SJSA1 (cell line): ENCODE measurements at regions not wholly inside any gene's neighbourhood (a gene's known extent, or its start where the extent isn't known, plus 50 kb on each side); places are given as distances from the start of the nearest gene placed in this dataset.

Experiments used
- DNase-seq, 2 experiments: peaks; one replicate each; pipeline ENCODE4 v3.0.0-alpha.2; 2015 to 2020; ENCODE audit warnings: low spot score in 2 of 2, low read depth in 1 of 2
- H3K27ac ChIP-seq: fragments of 250-450 bp; sonication (Bioruptor Pico); 2 replicates; pipeline ENCODE4 v1.5.1; 2020; ENCODE audit warnings: mild to moderate bottlenecking, moderate library complexity
- H3K27me3 ChIP-seq: fragments of 250-450 bp; sonication (Bioruptor Pico); replicated peaks from 2 replicates; pipeline ENCODE4 v1.5.1; 2020; ENCODE audit warnings: mild to moderate bottlenecking, moderate library complexity
- H3K36me3 ChIP-seq: fragments of 250-450 bp; sonication (Bioruptor Pico); 2 replicates; pipeline ENCODE4 v1.5.1; 2020; ENCODE audit warnings: mild to moderate bottlenecking
- H3K4me1 ChIP-seq: fragments of 250-450 bp; sonication (Bioruptor Pico); replicated peaks from 2 replicates; pipeline ENCODE4 v1.6.1; 2021; ENCODE audit warnings: mild to moderate bottlenecking
- H3K4me3 ChIP-seq: fragments of 250-450 bp; sonication (Bioruptor Pico); 2 replicates; pipeline ENCODE4 v1.5.1; 2020; ENCODE audit warnings: mild to moderate bottlenecking
- H3K9me3 ChIP-seq: fragments of 250-450 bp; sonication (Bioruptor Pico); replicated peaks from 2 replicates; pipeline ENCODE4 v1.5.1; 2020; ENCODE audit warnings: mild to moderate bottlenecking

GRCh38 chr6:164210323-164210722 is 795.8 kb downstream of the QKI start:
- Histone ChIP-seq H3K4me1 (no peaks in the 10 kb centered on the region), H3K4me3 (no peak overlapping the region)

GRCh38 chr6:164208371-164208770 is 793.9 kb downstream of the QKI start:
- H3K9me3 ChIP-seq = no peaks in the 10 kb centered on the region; the same call in 1 of the 2 replicates
- no peak overlapping the region for H3K27ac ChIP-seq
- H3K4me3 ChIP-seq = no peak overlapping the region
- DNase-seq = no peak
- no peaks in the 10 kb centered on the region for H3K4me1 ChIP-seq
- H3K27me3 ChIP-seq = no peaks in the 10 kb centered on the region
- no peaks in the 10 kb centered on the region for H3K36me3 ChIP-seq

More at GRCh38 chr6:164210323-164210722, 795.8 kb downstream of the QKI start:
- Histone ChIP-seq H3K36me3 (no peaks in the 10 kb centered on the region), H3K9me3 (no peaks in the 10 kb centered on the region; the same call in 1 of the 2 replicates), H3K27ac (no peak overlapping the region), H3K27me3 (no peaks in the 10 kb centered on the region)
- no peak for DNase-seq

- Histone ChIP-seq H3K36me3 (no peaks in the 10 kb centered on the region), H3K9me3 (no peaks in the 10 kb centered on the region), H3K27ac (no peak overlapping the region), H3K4me1 (no peaks in the 10 kb centered on the region), H3K4me3 (no peak overlapping the region), H3K27me3 (no peaks in the 10 kb centered on the region)
- DNase-seq = no peak
These were observed 792.4 kb downstream of the QKI start for GRCh38 chr6:164206807-164207423.

- H3K4me3 ChIP-seq = no peak overlapping the region
- no peaks in the 10 kb centered on the region for H3K9me3 ChIP-seq
- H3K27me3 ChIP-seq = no peaks in the 10 kb centered on the region
- DNase-seq = peak in 1 of 2 experiments; percentile 3
- H3K36me3 ChIP-seq = no peaks in the 10 kb centered on the region
- H3K4me1 ChIP-seq = peaks cover 3% of the 10 kb centered on the region; the same call in 1 of the 2 replicates
- H3K27ac ChIP-seq = 0 out of 2 replicates have a peak overlapping the region, but pooled peaks have one; percentile 38
These were observed 785.6 kb downstream of the QKI start for GRCh38 chr6:164200071-164200470.

- H3K4me1 ChIP-seq = peaks cover 3% of the 10 kb centered on the region; the same call in 1 of the 2 replicates
- no peaks in the 10 kb centered on the region for H3K36me3 ChIP-seq
- DNase-seq = no peak
- H3K9me3 ChIP-seq = no peaks in the 10 kb centered on the region
- no peak overlapping the region for H3K4me3 ChIP-seq
- H3K27ac ChIP-seq = no peak overlapping the region
- no peaks in the 10 kb centered on the region for H3K27me3 ChIP-seq
These were observed 781.4 kb downstream of the QKI start for GRCh38 chr6:164195942-164196281.

- Histone ChIP-seq H3K27me3 (no peaks in the 10 kb centered on the region), H3K4me1 (peaks cover 3% of the 10 kb centered on the region; the same call in 1 of the 2 replicates), H3K4me3 (no peak overlapping the region), H3K9me3 (no peaks in the 10 kb centered on the region), H3K36me3 (no peaks in the 10 kb centered on the region), H3K27ac (no peak overlapping the region)
- no peak for DNase-seq
These were observed 780.9 kb downstream of the QKI start for GRCh38 chr6:164195278-164195941.

GRCh38 chr6:164188861-164189260 is 774.3 kb downstream of the QKI start:
- Histone ChIP-seq H3K27ac (no peak overlapping the region), H3K9me3 (no peaks in the 10 kb centered on the region), H3K27me3 (no peaks in the 10 kb centered on the region), H3K36me3 (no peaks in the 10 kb centered on the region), H3K4me3 (no peak overlapping the region), H3K4me1 (no peaks in the 10 kb centered on the region)
- no peak for DNase-seq

- no peak for DNase-seq
- Histone ChIP-seq H3K4me1 (no peaks in the 10 kb centered on the region), H3K9me3 (no peaks in the 10 kb centered on the region), H3K36me3 (no peaks in the 10 kb centered on the region), H3K27me3 (no peaks in the 10 kb centered on the region), H3K27ac (no peak overlapping the region), H3K4me3 (no peak overlapping the region)
These were observed 771.0 kb downstream of the QKI start for GRCh38 chr6:164185471-164185871.

GRCh38 chr6:164184410-164184809 is 769.9 kb downstream of the QKI start:
- Histone ChIP-seq H3K9me3 (no peaks in the 10 kb centered on the region), H3K4me1 (no peaks in the 10 kb centered on the region), H3K27ac (no peak overlapping the region), H3K36me3 (no peaks in the 10 kb centered on the region), H3K27me3 (no peaks in the 10 kb centered on the region), H3K4me3 (no peak overlapping the region)
- DNase-seq = no peak

GRCh38 chr6:164183556-164184123 is 769.1 kb downstream of the QKI start:
- no peak overlapping the region for H3K27ac ChIP-seq
- H3K36me3 ChIP-seq = no peaks in the 10 kb centered on the region
- H3K4me3 ChIP-seq = no peak overlapping the region
- H3K9me3 ChIP-seq = no peaks in the 10 kb centered on the region
- no peak for DNase-seq
- no peaks in the 10 kb centered on the region for H3K27me3 ChIP-seq
- H3K4me1 ChIP-seq = no peaks in the 10 kb centered on the region

- Histone ChIP-seq H3K9me3 (no peaks in the 10 kb centered on the region), H3K27me3 (no peaks in the 10 kb centered on the region), H3K36me3 (no peaks in the 10 kb centered on the region), H3K4me1 (no peaks in the 10 kb centered on the region), H3K4me3 (no peak overlapping the region), H3K27ac (no peak overlapping the region)
- DNase-seq = no peak
These were observed 764.3 kb downstream of the QKI start for GRCh38 chr6:164178679-164179332.

- Histone ChIP-seq H3K4me3 (no peak overlapping the region), H3K9me3 (0 out of 2 replicates have a peak, but pooled peaks cover 6% of the 10 kb centered on the region), H3K36me3 (no peaks in the 10 kb centered on the region), H3K4me1 (no peaks in the 10 kb centered on the region), H3K27ac (no peak overlapping the region), H3K27me3 (no peaks in the 10 kb centered on the region)
- no peak for DNase-seq
These were observed 754.8 kb downstream of the QKI start for GRCh38 chr6:164169355-164169754.

- no peak for DNase-seq
- H3K4me1 ChIP-seq = no peaks in the 10 kb centered on the region
- H3K27me3 ChIP-seq = no peaks in the 10 kb centered on the region
- H3K9me3 ChIP-seq = 0 out of 2 replicates have a peak, but pooled peaks cover 6% of the 10 kb centered on the region
- H3K27ac ChIP-seq = no peak overlapping the region
- no peaks in the 10 kb centered on the region for H3K36me3 ChIP-seq
- no peak overlapping the region for H3K4me3 ChIP-seq
These were observed 754.1 kb downstream of the QKI start for GRCh38 chr6:164168595-164168994.

- Histone ChIP-seq H3K27ac (no peak overlapping the region), H3K27me3 (no peaks in the 10 kb centered on the region), H3K36me3 (no peaks in the 10 kb centered on the region), H3K9me3 (0 out of 2 replicates have a peak, but pooled peaks cover 5% of the 10 kb centered on the region), H3K4me3 (no peak overlapping the region), H3K4me1 (no peaks in the 10 kb centered on the region)
- DNase-seq = no peak
These were observed 753.4 kb downstream of the QKI start for GRCh38 chr6:164167873-164168405.
